Transverse colon (tissue), 4 donors: ENCODE measurements at regions not wholly inside any gene's neighbourhood (a gene's known extent, or its start where the extent isn't known, plus 50 kb on each side); places are given as distances from the start of the nearest gene placed in this dataset.

Experiments
- DNase-seq: peaks from one replicate; pipeline ENCODE4 v3.0.0-alpha.2; 2019
- H3K27ac ChIP-seq, 4 donors: fragments of 200-600 bp; sonication (generic); 2 replicates each; pipeline ENCODE4 v1.5.1; 2016 to 2018; ENCODE audit warnings: inconsistent platforms in 4 of 4
- H3K27me3 ChIP-seq: fragments of 200-600 bp; sonication (generic); 2 replicates; pipeline ENCODE4 v1.5.1; 2017; ENCODE audit warnings: inconsistent platforms
- H3K36me3 ChIP-seq, 4 donors: fragments of 200-600 bp; sonication (generic); 2 replicates each; pipeline ENCODE4 v1.5.1; 2017 to 2019; ENCODE audit warnings: inconsistent platforms in 4 of 4
- H3K4me1 ChIP-seq, 4 donors: fragments of 200-600 bp; sonication (generic); 2 replicates each; pipeline ENCODE4 v1.5.1; 2017 to 2020; ENCODE audit warnings: inconsistent platforms in 4 of 4
- H3K4me3 ChIP-seq, 4 donors: fragments of 200-600 bp; sonication (generic); 1 replicate in 1 of 4; 2 replicates in 3 of 4; pipeline versions ENCODE4 v1.5.1 to v1.6.1; 2017 to 2019; ENCODE audit warnings: inconsistent platforms in 4 of 4
- H3K9me3 ChIP-seq, 2 donors: fragments of 200-600 bp; sonication (generic); 2 replicates each; pipeline ENCODE4 v1.5.1; 2017 to 2019; ENCODE audit warnings: inconsistent platforms in 2 of 2
- EP300 ChIP-seq: sonication (generic); formaldehyde crosslinking; IDR thresholded peaks from one replicate; pipeline ENCODE4 v1.6.1; 2017; ENCODE audit warnings: antibody characterized with exemption, low read depth
- POLR2A ChIP-seq: fragments of 450-650 bp; IDR thresholded peaks from one replicate; pipeline ENCODE4 v1.6.1; 2016; ENCODE audit warnings: antibody characterized with exemption, mild to moderate bottlenecking, moderate library complexity
- POLR2AphosphoS5 ChIP-seq, 3 donors: sonication (generic); formaldehyde crosslinking; IDR thresholded peaks; one replicate each; pipeline ENCODE4 v1.6.1; 2016; ENCODE audit warnings: antibody characterized with exemption in 3 of 3
- WGBS, 2 donors: methylation state at CpG; one replicate each; pipeline ENCODE4 v1.1.5; 2018; ENCODE audit warnings: low coverage in 1 of 2; 5-methylcytosine and 5-hydroxymethylcytosine counted together
- in situ Hi-C, 4 donors: fragments of 200-750 bp; cut with MboI; loops; one replicate each; pipeline versions ENCODE4 v1.15.0 to v1.15.1; 2017; ENCODE audit warnings: low sequenced_read_pairs in 3 of 4, low pct_ligation_motif_present in 1 of 4, low pct_unique_long_range_greater_than_20kb in 1 of 4
- intact Hi-C: fragments of 100-400 bp; cut with DNase I; formaldehyde crosslinking; loops from one replicate; pipeline ENCODE4 v1.15.1; 2023; ENCODE audit warnings: low total_unique reads
- TF ChIP-seq, protein P1 (sequence below), 5 experiments: fragments of 200-600 bp in 3 of 5; fragments of 450-650 bp in 2 of 5; sonication (generic) in 3 of 5; IDR thresholded peaks; 1 replicate in 2 of 5; 2 replicates in 3 of 5; pipeline ENCODE4 v1.5.1; 2016 to 2017; ENCODE audit warnings: antibody characterized with exemption in 5 of 5, inconsistent platforms in 3 of 5, mild to moderate bottlenecking in 2 of 5, moderate library complexity in 1 of 5

DNA sequence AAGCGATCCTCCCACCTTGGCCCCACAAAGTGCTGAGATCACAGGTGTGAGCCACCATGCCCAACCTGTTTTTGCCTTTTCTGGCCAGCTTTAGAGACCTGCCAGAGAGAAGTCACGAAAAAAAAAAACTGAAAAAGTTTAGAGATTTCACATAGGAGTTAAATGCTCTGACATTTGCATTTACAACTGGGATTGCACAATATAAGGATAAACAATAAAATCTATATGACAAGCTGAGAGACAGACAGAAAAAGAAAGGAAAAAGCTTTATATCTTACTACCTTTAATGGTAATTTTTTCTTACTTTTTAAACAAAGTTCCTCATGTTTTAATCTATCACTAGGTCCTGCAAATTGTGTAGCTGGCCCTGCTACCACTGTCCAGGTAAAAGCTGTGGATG, 466.5 kb downstream of the TXNL1 start:
- Histone ChIP-seq H3K4me1 (peaks cover 0 to 12% (median 3%) of the 10 kb centered on the region in 4 donors), H3K27ac (no peak overlapping the region), H3K4me3 (no peak overlapping the region), H3K36me3 (no peaks in the 10 kb centered on the region), H3K27me3 (no peaks in the 10 kb centered on the region), H3K9me3 (no peaks in the 10 kb centered on the region)
- no peak for DNase-seq
- WGBS, 2 donors, result 73 to 75% methylated on average over 2 of the region's 2 CpGs
- TF ChIP-seq POLR2A (no peak), EP300 (no peak), POLR2AphosphoS5 (IDR thresholded peaks at IDR 0.05) (no peak)
- TF ChIP-seq, protein P1, sequence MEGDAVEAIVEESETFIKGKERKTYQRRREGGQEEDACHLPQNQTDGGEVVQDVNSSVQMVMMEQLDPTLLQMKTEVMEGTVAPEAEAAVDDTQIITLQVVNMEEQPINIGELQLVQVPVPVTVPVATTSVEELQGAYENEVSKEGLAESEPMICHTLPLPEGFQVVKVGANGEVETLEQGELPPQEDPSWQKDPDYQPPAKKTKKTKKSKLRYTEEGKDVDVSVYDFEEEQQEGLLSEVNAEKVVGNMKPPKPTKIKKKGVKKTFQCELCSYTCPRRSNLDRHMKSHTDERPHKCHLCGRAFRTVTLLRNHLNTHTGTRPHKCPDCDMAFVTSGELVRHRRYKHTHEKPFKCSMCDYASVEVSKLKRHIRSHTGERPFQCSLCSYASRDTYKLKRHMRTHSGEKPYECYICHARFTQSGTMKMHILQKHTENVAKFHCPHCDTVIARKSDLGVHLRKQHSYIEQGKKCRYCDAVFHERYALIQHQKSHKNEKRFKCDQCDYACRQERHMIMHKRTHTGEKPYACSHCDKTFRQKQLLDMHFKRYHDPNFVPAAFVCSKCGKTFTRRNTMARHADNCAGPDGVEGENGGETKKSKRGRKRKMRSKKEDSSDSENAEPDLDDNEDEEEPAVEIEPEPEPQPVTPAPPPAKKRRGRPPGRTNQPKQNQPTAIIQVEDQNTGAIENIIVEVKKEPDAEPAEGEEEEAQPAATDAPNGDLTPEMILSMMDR (IDR thresholded peaks at IDR 0.05), result no peak
- intact Hi-C loops (no loop called here), in situ Hi-C loops (no loop called here)

DNA sequence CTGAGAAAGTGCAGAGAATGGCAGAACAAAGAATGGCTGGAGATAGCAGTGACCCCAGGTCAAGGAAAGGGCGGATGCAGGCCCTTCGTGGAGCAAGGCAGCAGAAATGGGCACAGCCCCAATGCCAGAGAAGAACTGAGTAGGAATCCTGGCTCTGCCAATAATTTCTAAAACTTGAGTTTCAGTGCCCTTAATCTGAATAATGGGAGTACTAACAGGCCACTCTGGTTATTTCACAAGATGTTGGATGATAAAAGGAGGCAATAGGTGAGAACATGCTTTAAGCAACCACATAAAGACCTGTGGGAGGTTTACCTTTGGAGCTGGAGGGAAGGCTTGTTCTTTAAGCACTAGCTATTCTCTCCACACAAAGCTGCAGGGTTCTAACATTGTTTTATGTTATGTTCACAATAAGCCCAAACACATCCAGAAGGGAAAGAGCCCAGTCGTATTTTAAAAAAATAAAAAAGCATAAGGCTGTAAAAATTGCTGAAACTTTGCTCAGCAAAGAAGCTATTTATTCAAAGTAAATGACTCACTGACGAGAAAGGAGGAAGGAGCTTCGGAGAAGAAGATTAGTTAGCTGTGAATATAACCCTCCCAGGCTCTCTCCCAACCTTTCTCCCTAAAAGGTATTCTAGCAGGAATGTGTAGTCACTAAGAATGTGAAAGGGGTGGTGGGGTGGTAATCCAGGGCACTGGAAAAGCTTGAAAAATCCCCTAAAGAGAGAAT, 470.2 kb downstream of the TXNL1 start:
- Histone ChIP-seq H3K27ac (peak overlapping the region; percentile 54 to 74 (median 68)), H3K36me3 (no peaks in the 10 kb centered on the region), H3K4me3 (no peak overlapping the region), H3K9me3 (no peaks in the 10 kb centered on the region), H3K27me3 (no peaks in the 10 kb centered on the region), H3K4me1 (peaks cover 0 to 12% (median 4%) of the 10 kb centered on the region in 4 donors)
- intact Hi-C loops (no loop called here), in situ Hi-C loops (no loop called here)
- 23 to 29% methylated on average over 5 of the region's 5 CpGs for whole genome bisulfite sequencing, 2 donors
- DNase-seq, result no peak
- TF ChIP-seq POLR2A (no peak), EP300 (no peak), POLR2AphosphoS5 (IDR thresholded peaks at IDR 0.05) (no peak)
- TF ChIP-seq, protein P1 (IDR thresholded peaks at IDR 0.05), result no peak

DNA sequence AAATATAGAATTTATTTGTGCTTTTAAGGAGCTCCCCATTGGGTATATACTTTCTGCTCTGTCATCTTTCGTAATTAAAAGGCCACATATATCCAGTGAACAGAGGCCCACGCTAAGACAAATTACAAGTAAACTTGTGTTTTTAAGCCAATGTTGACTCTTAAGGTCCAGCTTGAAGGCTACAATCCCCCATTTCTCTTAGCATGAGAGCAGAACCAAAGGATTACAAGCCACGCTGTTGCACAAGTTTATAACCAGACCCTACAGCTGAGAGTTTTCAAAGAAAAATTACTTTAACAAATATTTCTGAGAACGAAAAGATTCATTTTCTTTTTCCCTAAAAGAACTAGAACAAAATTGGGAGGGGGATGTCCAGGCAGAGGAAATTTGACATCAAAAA, 471.0 kb downstream of the TXNL1 start:
- Histone ChIP-seq H3K4me3 (no peak overlapping the region), H3K9me3 (no peaks in the 10 kb centered on the region), H3K4me1 (peaks cover 0 to 14% (median 6%) of the 10 kb centered on the region in 4 donors), H3K27me3 (no peaks in the 10 kb centered on the region), H3K36me3 (no peaks in the 10 kb centered on the region), H3K27ac (peak overlapping the region in 3 of 4 donors; percentile 65 to 74 (median 72))
- TF ChIP-seq POLR2AphosphoS5 (IDR thresholded peaks at IDR 0.05) (no peak), POLR2A (no peak), EP300 (no peak)
- TF ChIP-seq, protein P1 (IDR thresholded peaks at IDR 0.05), result no peak
- 44 to 67% methylated on average over 4 of the region's 4 CpGs for WGBS, 2 donors
- no peak for DNase-seq
- in situ Hi-C loops, result no loop called here
- intact Hi-C loops, result no loop called here

DNA sequence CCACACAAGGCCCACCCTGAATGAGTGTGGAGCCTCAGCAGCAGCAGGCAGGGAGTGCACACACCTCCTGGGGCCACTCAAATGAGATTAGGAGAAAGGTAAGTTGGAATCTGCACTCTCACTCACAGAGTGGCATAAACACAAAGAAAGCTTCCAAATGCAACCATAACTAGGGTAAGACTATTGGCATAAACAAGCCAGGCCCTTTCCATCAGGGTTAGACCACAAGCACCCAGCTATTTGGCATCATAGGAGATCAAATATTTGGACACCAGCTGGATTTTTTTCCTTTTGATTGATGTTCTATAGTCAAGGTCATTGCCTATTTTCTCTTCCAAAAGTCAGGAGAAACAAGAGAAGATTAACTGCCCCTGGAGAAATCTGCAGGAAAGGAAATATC, 471.5 kb downstream of the TXNL1 start:
- Histone ChIP-seq H3K27me3 (no peaks in the 10 kb centered on the region), H3K4me1 (peaks cover 0 to 18% (median 8%) of the 10 kb centered on the region in 4 donors), H3K9me3 (no peaks in the 10 kb centered on the region), H3K4me3 (no peak overlapping the region), H3K27ac (peak overlapping the region; percentile 3 to 74 (median 68)), H3K36me3 (no peaks in the 10 kb centered on the region)
- in situ Hi-C loops, result no loop called here
- TF ChIP-seq, protein P1 (IDR thresholded peaks at IDR 0.05), result no peak
- no peak for TF ChIP-seq EP300
- no peak for TF ChIP-seq POLR2AphosphoS5 (IDR thresholded peaks at IDR 0.05)
- no peak for TF ChIP-seq POLR2A
- intact Hi-C loops, result no loop called here
- DNase-seq, result no peak
